GM11168 (cell line): ENCODE measurements at regions not wholly inside any gene's neighbourhood (a gene's known extent, or its start where the extent isn't known, plus 50 kb on each side); places are given as distances from the start of the nearest gene placed in this dataset.

Experiments used
- in situ Hi-C: fragments of 300-500 bp; cut with MboI; formaldehyde crosslinking; loops from one replicate; pipeline ENCODE4 v1.12.0; 2022; ENCODE audit warnings: low sequenced_read_pairs; ENCODE audit not compliant: unreplicated experiment

GRCh38 chr13:104764600-104764999 is 1698.4 kb upstream of the SLC10A2 start:
- in situ Hi-C loops = loop anchor here (25.0 kb wide), 1 partner anchor 448 kb away; no protein-coding TSS in a partner anchor

- in situ Hi-C loops = loop anchor here (25.0 kb wide), 1 partner anchor 453 kb away; no protein-coding TSS in a partner anchor
Measured at GRCh38 chr13:104759069-104759468, 1692.9 kb upstream of the SLC10A2 start.

- in situ Hi-C loops = loop anchor here (25.0 kb wide), 1 partner anchor 455 kb away; no protein-coding TSS in a partner anchor
Measured at GRCh38 chr13:104757712-104758111, 1691.5 kb upstream of the SLC10A2 start.

GRCh38 chr13:104750377-104750776 is 1684.2 kb upstream of the SLC10A2 start:
- in situ Hi-C loops = loop anchor here (25.0 kb wide), 1 partner anchor 462 kb away; no protein-coding TSS in a partner anchor

- in situ Hi-C loops = no loop called here
Measured at GRCh38 chr13:104740641-104741222, 1674.5 kb upstream of the SLC10A2 start.

GRCh38 chr13:104737713-104738112 is 1671.5 kb upstream of the SLC10A2 start:
- in situ Hi-C loops = no loop called here

GRCh38 chr13:104733427-104733826 is 1667.2 kb upstream of the SLC10A2 start:
- in situ Hi-C loops = no loop called here

GRCh38 chr13:104715111-104715510 is 1648.9 kb upstream of the SLC10A2 start:
- in situ Hi-C loops = no loop called here

- in situ Hi-C loops = no loop called here
Measured at GRCh38 chr13:104705031-104705750, 1639.0 kb upstream of the SLC10A2 start.

- in situ Hi-C loops = no loop called here
Measured at GRCh38 chr13:104701591-104701990, 1635.4 kb upstream of the SLC10A2 start.

GRCh38 chr13:104694397-104694796 is 1628.2 kb upstream of the SLC10A2 start:
- in situ Hi-C loops = no loop called here

- in situ Hi-C loops = no loop called here
Measured at GRCh38 chr13:104693126-104693525, 1626.9 kb upstream of the SLC10A2 start.

- in situ Hi-C loops = no loop called here
Measured at GRCh38 chr13:104691767-104692467, 1625.7 kb upstream of the SLC10A2 start.

GRCh38 chr13:104686484-104686883 is 1620.3 kb upstream of the SLC10A2 start:
- in situ Hi-C loops = no loop called here

GRCh38 chr13:104683789-104684188 is 1617.6 kb upstream of the SLC10A2 start:
- in situ Hi-C loops = no loop called here

- in situ Hi-C loops = no loop called here
Measured at GRCh38 chr13:104678161-104678560, 1611.9 kb upstream of the SLC10A2 start.

- in situ Hi-C loops = no loop called here
Measured at GRCh38 chr13:104671901-104672300, 1605.7 kb upstream of the SLC10A2 start.

- in situ Hi-C loops = no loop called here
Measured at GRCh38 chr13:104657196-104657595, 1591.0 kb upstream of the SLC10A2 start.

GRCh38 chr13:104650431-104650830 is 1584.2 kb upstream of the SLC10A2 start:
- in situ Hi-C loops = no loop called here

- in situ Hi-C loops = no loop called here
Measured at GRCh38 chr13:104648291-104648690, 1582.1 kb upstream of the SLC10A2 start.

GRCh38 chr13:104645786-104646185 is 1579.6 kb upstream of the SLC10A2 start:
- in situ Hi-C loops = no loop called here
